Adrenal gland (tissue), 5 donors: ENCODE measurements at regions not wholly inside any gene's neighbourhood (a gene's known extent, or its start where the extent isn't known, plus 50 kb on each side); places are given as distances from the start of the nearest gene placed in this dataset.

Experiments used
- CTCF ChIP-seq, 6 experiments: fragments of 450-650 bp in 4 of 6; fragments of 200-600 bp in 2 of 6; sonication (generic) in 1 of 6; IDR thresholded peaks; 1 replicate in 5 of 6; 2 replicates in 1 of 6; pipeline versions ENCODE4 v1.5.1 to v1.8.0; 2016 to 2021; ENCODE audit warnings: antibody characterized with exemption in 6 of 6, mild to moderate bottlenecking in 2 of 6, moderate library complexity in 1 of 6
- POLR2A ChIP-seq, 2 donors: fragments of 450-650 bp; IDR thresholded peaks; one replicate each; pipeline ENCODE4 v1.6.1; 2017; ENCODE audit warnings: antibody characterized with exemption in 2 of 2, mild to moderate bottlenecking in 2 of 2, moderate library complexity in 1 of 2
- donor health status: DM: no; HTN: no; CAD: no.

DNA sequence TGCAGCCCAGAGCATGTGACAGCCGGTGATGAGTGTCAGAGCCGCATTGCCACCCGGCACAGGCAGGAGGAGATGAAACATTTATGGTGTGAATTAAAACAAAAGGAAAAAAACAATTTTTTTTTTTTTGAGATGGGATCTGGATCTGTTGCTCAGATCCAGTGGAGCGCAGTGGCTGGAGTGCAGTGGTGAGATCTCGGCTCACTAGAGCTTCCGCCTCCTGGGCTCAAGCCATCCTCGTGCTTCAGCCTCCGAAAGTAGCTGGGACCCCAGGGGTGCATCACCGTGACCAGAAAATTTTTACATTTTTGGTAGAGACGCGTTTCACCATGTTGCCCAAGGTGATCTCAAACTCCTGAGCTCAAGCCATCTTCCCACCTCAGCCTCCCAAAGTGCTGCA, 182.1 kb upstream of the SALL3 start:
- TF ChIP-seq CTCF (IDR thresholded peaks at IDR 0.05), result no peak
- no peak for TF ChIP-seq POLR2A (IDR thresholded peaks at IDR 0.05)
